IMR-90 (cell line): ENCODE measurements at regions not wholly inside any gene's neighbourhood (a gene's known extent, or its start where the extent isn't known, plus 50 kb on each side); places are given as distances from the start of the nearest gene placed in this dataset.

Experiments used
- ATAC-seq: fragments of 200-7000 bp; cut with Tn5 transposase; 2 replicates; pipeline ENCODE4 v1.9.1; 2020; ENCODE audit warnings: low read depth, mild to moderate bottlenecking, moderate library complexity
- BruUV-seq: library from RNA; stranded (reverse); fragments of 400-500 nt; replicated peaks from 2 replicates; lab custom pipeline; 2021; lab: Mats Ljungman, UMichigan
- CTCF ChIA-PET: fragments of 300-600 bp; formaldehyde crosslinking; extraction: SDS; loops from one replicate; lab custom pipeline; 2021; ENCODE audit warnings: antibody characterized with exemption; lab: Yijun Ruan, JAX
- POLR2A ChIA-PET: fragments of 300-600 bp; sonication (Branson Sonifier 250); formaldehyde crosslinking; loops from one replicate; lab custom pipeline; 2022; ENCODE audit warnings: antibody characterized with exemption; ENCODE audit not compliant: unreplicated experiment; lab: Charles Lee
- DNase-seq: peaks from one replicate; pipeline ENCODE4 v3.0.0; 2013
- H2AFZ ChIP-seq: replicated peaks from 2 replicates; pipeline ENCODE3; 2013; ENCODE audit warnings: low read length, mild to moderate bottlenecking; ENCODE audit not compliant: poor library complexity
- H2AK5ac ChIP-seq: 2 replicates; pipeline ENCODE4 v1.6.1; 2013; ENCODE audit warnings: low read depth, low read length, inconsistent platforms
- H2AK9ac ChIP-seq: replicated peaks from 2 replicates; pipeline ENCODE3; 2013; ENCODE audit warnings: mild to moderate bottlenecking, low read depth, low read length, moderate library complexity; ENCODE audit not compliant: poor library complexity
- H2BK120ac ChIP-seq: 2 replicates; pipeline ENCODE4 v1.6.1; 2013; ENCODE audit warnings: low read depth, low read length, inconsistent platforms
- H2BK15ac ChIP-seq: 3 replicates; pipeline ENCODE4 v1.6.1; 2013; ENCODE audit warnings: low read depth, low read length, inconsistent platforms
- H2BK20ac ChIP-seq: 2 replicates; pipeline ENCODE4 v1.6.1; 2013; ENCODE audit warnings: low read depth, mild to moderate bottlenecking, inconsistent platforms, low read length, moderate library complexity
- H2BK5ac ChIP-seq: 2 replicates; pipeline ENCODE4 v1.6.1; 2013; ENCODE audit warnings: mild to moderate bottlenecking, low read depth, low read length, inconsistent platforms; ENCODE audit not compliant: poor library complexity, severe bottlenecking
- H3K14ac ChIP-seq: replicated peaks from 2 replicates; pipeline ENCODE4 v1.6.1; 2013; ENCODE audit warnings: low read depth, low read length, inconsistent platforms
- H3K18ac ChIP-seq: 2 replicates; pipeline ENCODE4 v1.6.1; 2013; ENCODE audit warnings: low read depth, low read length, control low read depth
- H3K23ac ChIP-seq: 2 replicates; pipeline ENCODE4 v1.6.1; 2013; ENCODE audit warnings: low read depth, low read length, inconsistent platforms
- H3K27ac ChIP-seq: 2 replicates; pipeline ENCODE4 v1.5.1; 2013; ENCODE audit warnings: mild to moderate bottlenecking, control low read depth, low read length; ENCODE audit not compliant: insufficient read depth
- H3K27me3 ChIP-seq: 2 replicates; pipeline ENCODE4 v1.6.1; 2013; ENCODE audit warnings: low read length; ENCODE audit not compliant: control insufficient read depth, insufficient read depth
- H3K36me3 ChIP-seq: 2 replicates; pipeline ENCODE4 v1.6.1; 2013; ENCODE audit warnings: low read length, mixed read lengths; ENCODE audit not compliant: control insufficient read depth, insufficient read depth
- H3K4ac ChIP-seq: 2 replicates; pipeline ENCODE4 v1.6.1; 2013; ENCODE audit warnings: low read depth, low read length, inconsistent platforms
- H3K4me1 ChIP-seq: 2 replicates; pipeline ENCODE4 v1.6.1; 2013; ENCODE audit warnings: low read length, mixed read lengths; ENCODE audit not compliant: control insufficient read depth, insufficient read depth
- H3K4me2 ChIP-seq: 2 replicates; pipeline ENCODE4 v1.6.1; 2013; ENCODE audit warnings: low read depth, mild to moderate bottlenecking, control low read depth, low read length, moderate library complexity
- H3K4me3 ChIP-seq: 2 replicates; pipeline ENCODE4 v1.5.1; 2013; ENCODE audit warnings: low read depth, mild to moderate bottlenecking, control low read depth, low read length, moderate library complexity; ENCODE audit not compliant: insufficient read depth
- H3K56ac ChIP-seq: 2 replicates; pipeline ENCODE4 v1.6.1; 2013; ENCODE audit warnings: low read length, inconsistent platforms; ENCODE audit not compliant: insufficient read depth; ENCODE audit errors: extremely low read depth
- H3K79me1 ChIP-seq, 2 experiments: 2 replicates each; pipeline ENCODE4 v1.6.1; 2013; ENCODE audit warnings: low read length in 2 of 2, inconsistent platforms in 1 of 2, low read depth in 1 of 2
- H3K9ac ChIP-seq: 2 replicates; pipeline ENCODE4 v1.6.1; 2013; ENCODE audit warnings: low read depth, low read length, control low read depth
- H3K9me1 ChIP-seq: 2 replicates; pipeline ENCODE4 v1.6.1; 2013; ENCODE audit warnings: low read length, inconsistent platforms; ENCODE audit not compliant: insufficient read depth
- H3K9me3 ChIP-seq: 2 replicates; pipeline ENCODE4 v1.6.1; 2013; ENCODE audit warnings: low read length; ENCODE audit not compliant: control insufficient read depth, insufficient read depth
- H4K20me1 ChIP-seq: 2 replicates; pipeline ENCODE4 v1.6.1; 2013; ENCODE audit warnings: low read length, inconsistent platforms; ENCODE audit not compliant: insufficient read depth
- H4K5ac ChIP-seq: 2 replicates; pipeline ENCODE4 v1.6.1; 2013; ENCODE audit warnings: mild to moderate bottlenecking, low read depth, low read length, control low read depth
- H4K8ac ChIP-seq, 2 experiments: 2 replicates each; pipeline ENCODE4 v1.6.1; 2013; ENCODE audit warnings: low read depth in 2 of 2, low read length in 2 of 2, control low read depth in 1 of 2, inconsistent platforms in 1 of 2
- H4K91ac ChIP-seq: 2 replicates; pipeline ENCODE4 v1.6.1; 2013; ENCODE audit warnings: low read depth, low read length, inconsistent platforms; ENCODE audit not compliant: insufficient read depth
- BHLHE40 ChIP-seq: fragments of 150-350 bp; IDR thresholded peaks from 2 replicates; pipeline ENCODE4 v1.6.1; 2016; ENCODE audit warnings: mild to moderate bottlenecking, low read depth, low read length
- CEBPB ChIP-seq: IDR thresholded peaks from 2 replicates; pipeline ENCODE4 v1.6.1; 2012; ENCODE audit warnings: low read depth, low read length, improper control_type of control experiment
- MXI1 ChIP-seq: IDR thresholded peaks from 2 replicates; pipeline ENCODE4 v1.6.1; 2012; ENCODE audit warnings: low read depth, mild to moderate bottlenecking, low read length, moderate library complexity, borderline replicate concordance
- NFE2L2 ChIP-seq: fragments of 150-350 bp; IDR thresholded peaks from 2 replicates; pipeline ENCODE4 v1.6.1; 2016; ENCODE audit warnings: low read depth, mild to moderate bottlenecking, low read length
- POLR2A ChIP-seq: IDR thresholded peaks from 2 replicates; pipeline ENCODE4 v1.6.1; 2012; ENCODE audit warnings: mild to moderate bottlenecking, low read depth, low read length
- RFX5 ChIP-seq: IDR thresholded peaks from 2 replicates; pipeline ENCODE4 v1.8.0; 2012; ENCODE audit warnings: low read depth, mild to moderate bottlenecking, low read length, moderate library complexity
- WGBS, 2 experiments: methylation state at CpG; one replicate each; pipeline versions ENCODE4 v1.1.5 to v1.1.7; 2013; ENCODE audit warnings: missing lambda C conversion rate in 2 of 2; ENCODE audit not compliant: insufficient read length in 1 of 2; ENCODE audit errors: extremely low coverage in 2 of 2; 5-methylcytosine and 5-hydroxymethylcytosine counted together
- dilution Hi-C: fragments of 300-500 bp; cut with HindIII; formaldehyde crosslinking; loops from one replicate; pipeline ENCODE4 v1.14.3; 2018; ENCODE audit warnings: low sequenced_read_pairs; ENCODE audit not compliant: unreplicated experiment
- in situ Hi-C: fragments of 300-500 bp; cut with MboI; formaldehyde crosslinking; loops from 3 replicates; pipeline ENCODE4 v1.14.3; 2019; ENCODE audit warnings: low sequenced_read_pairs, inconsistent platforms, mixed read lengths
- intact Hi-C: fragments of 100-400 bp; cut with micrococcal nuclease; formaldehyde crosslinking; loops from 2 replicates; pipeline ENCODE4 v1.10.0; 2022
- TF ChIP-seq, protein P1 (sequence below): fragments of 150-350 bp; IDR thresholded peaks from 2 replicates; pipeline ENCODE4 v1.6.1; 2017; ENCODE audit warnings: mild to moderate bottlenecking, antibody characterized with exemption, low read length, low read depth

DNA sequence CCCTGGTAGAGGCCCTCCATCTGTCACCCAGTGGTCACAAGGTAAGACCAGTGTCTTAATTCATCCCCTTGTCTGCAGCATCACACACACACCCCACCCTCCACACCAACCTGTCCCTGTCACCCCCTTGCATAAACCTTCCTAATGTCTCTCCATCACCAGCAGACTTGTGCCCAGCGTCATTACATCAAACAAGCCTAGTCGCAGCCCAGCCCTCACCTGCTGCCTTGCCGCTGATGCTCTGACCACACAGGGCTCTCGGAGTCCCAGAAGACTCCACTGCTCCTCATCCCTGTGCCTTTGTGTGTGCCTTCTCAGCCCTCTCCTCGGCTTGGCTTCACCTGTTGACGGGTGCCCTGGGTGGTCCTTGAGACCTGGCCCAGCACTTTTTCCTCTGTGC, 171.2 kb downstream of the GLI2 start:
- no peak overlapping the region for H2AK9ac ChIP-seq
- peaks cover 61% of the 10 kb centered on the region for H3K9me1 ChIP-seq
- no peak overlapping the region for H2AK5ac ChIP-seq
- H3K9me3 ChIP-seq, result no peaks in the 10 kb centered on the region
- no peak for TF ChIP-seq POLR2A
- no peak for TF ChIP-seq RFX5
- no peak for TF ChIP-seq NFE2L2
- no peak for TF ChIP-seq MXI1
- TF ChIP-seq BHLHE40, result no peak
- TF ChIP-seq, protein P1, sequence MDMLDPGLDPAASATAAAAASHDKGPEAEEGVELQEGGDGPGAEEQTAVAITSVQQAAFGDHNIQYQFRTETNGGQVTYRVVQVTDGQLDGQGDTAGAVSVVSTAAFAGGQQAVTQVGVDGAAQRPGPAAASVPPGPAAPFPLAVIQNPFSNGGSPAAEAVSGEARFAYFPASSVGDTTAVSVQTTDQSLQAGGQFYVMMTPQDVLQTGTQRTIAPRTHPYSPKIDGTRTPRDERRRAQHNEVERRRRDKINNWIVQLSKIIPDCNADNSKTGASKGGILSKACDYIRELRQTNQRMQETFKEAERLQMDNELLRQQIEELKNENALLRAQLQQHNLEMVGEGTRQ, result no peak
- TF ChIP-seq CEBPB, result no peak
- no peak overlapping the region for H3K4me3 ChIP-seq
- whole genome bisulfite sequencing, 2 experiments, result 100% methylated on average over 2 of the region's 6 CpGs; no CpG with 5 or more reads in 1 of the 2 experiments
- BruUV-seq, result no TSS peak
- no peak overlapping the region for H3K23ac ChIP-seq
- H3K79me1 ChIP-seq, result peaks cover 40 to 96% of the 10 kb centered on the region in 2 experiments
- intact Hi-C loops, result no loop called here
- DNase-seq (no peak), ATAC-seq (no peak)
- H4K91ac ChIP-seq, result no peak overlapping the region
- H3K4me2 ChIP-seq, result no peak overlapping the region
- dilution Hi-C loops, result no loop called here
- no peak overlapping the region for H3K18ac ChIP-seq
- POLR2A ChIA-PET, result no interaction called here
- no peak overlapping the region for H3K14ac ChIP-seq
- no peak overlapping the region for H3K4ac ChIP-seq
- H3K36me3 ChIP-seq, result no peaks in the 10 kb centered on the region; the same call in none of the 2 replicates
- H4K5ac ChIP-seq, result no peak overlapping the region
- no peak overlapping the region for H3K56ac ChIP-seq
- no peak overlapping the region for H2AFZ ChIP-seq
- no peak overlapping the region for H3K9ac ChIP-seq
- H4K8ac ChIP-seq, result no peak overlapping the region
- in situ Hi-C loops, result no loop called here
- H3K27me3 ChIP-seq, result no peaks in the 10 kb centered on the region
- no peak overlapping the region for H2BK120ac ChIP-seq
- no peak overlapping the region for H2BK20ac ChIP-seq
- H3K4me1 ChIP-seq, result peaks cover 21% of the 10 kb centered on the region
- CTCF ChIA-PET, result no interaction called here
- H3K27ac ChIP-seq, result no peak overlapping the region
- H4K20me1 ChIP-seq, result peaks cover 72% of the 10 kb centered on the region
- no peak overlapping the region for H2BK15ac ChIP-seq
- no peak overlapping the region for H2BK5ac ChIP-seq
